GM21423 (cell line): ENCODE measurements at regions not wholly inside any gene's neighbourhood (a gene's known extent, or its start where the extent isn't known, plus 50 kb on each side); places are given as distances from the start of the nearest gene placed in this dataset.

Experiments used
- ATAC-seq: cut with Tn5 transposase; IDR thresholded peaks from one replicate; pipeline ENCODE4 v1.9.1; 2021; ENCODE audit warnings: mild to moderate bottlenecking, moderate library complexity; ENCODE audit not compliant: unreplicated experiment

GRCh38 chr20:40186826-40187225, 502.2 kb downstream of the MAFB start:
- ATAC-seq = no peak

- ATAC-seq = no peak
Measured at GRCh38 chr20:40181676-40182075, 507.4 kb downstream of the MAFB start.

- no peak for ATAC-seq
Measured at GRCh38 chr20:40176098-40176841, 512.8 kb downstream of the MAFB start.

- ATAC-seq = no peak
Measured at GRCh38 chr20:40175296-40175695, 513.7 kb downstream of the MAFB start.

GRCh38 chr20:40173872-40174271, 515.2 kb downstream of the MAFB start:
- no peak for ATAC-seq

GRCh38 chr20:40168981-40169620, 519.9 kb downstream of the MAFB start:
- ATAC-seq = no peak

- no peak for ATAC-seq
Measured at GRCh38 chr20:40161391-40161790, 527.6 kb downstream of the MAFB start.

- ATAC-seq = no peak
Measured at GRCh38 chr20:40160097-40160550, 528.9 kb downstream of the MAFB start.

GRCh38 chr20:40159276-40159675, 529.8 kb downstream of the MAFB start:
- ATAC-seq = no peak

GRCh38 chr20:40156600-40157317, 532.3 kb downstream of the MAFB start:
- ATAC-seq = peak; percentile 94

GRCh38 chr20:40154514-40154913, 534.5 kb downstream of the MAFB start:
- ATAC-seq = no peak

- no peak for ATAC-seq
Measured at GRCh38 chr20:40148886-40149285, 540.1 kb downstream of the MAFB start.

- ATAC-seq = no peak
Measured at GRCh38 chr20:40146071-40146470, 543.0 kb downstream of the MAFB start.

- no peak for ATAC-seq
Measured at GRCh38 chr20:40144581-40144980, 544.5 kb downstream of the MAFB start.

- no peak for ATAC-seq
Measured at GRCh38 chr20:40134176-40134575, 554.9 kb downstream of the MAFB start.

- no peak for ATAC-seq
Measured at GRCh38 chr20:40120827-40121226, 568.2 kb downstream of the MAFB start.

GRCh38 chr20:40111282-40111681, 577.8 kb downstream of the MAFB start:
- no peak for ATAC-seq

- ATAC-seq = no peak
Measured at GRCh38 chr20:40110311-40110831, 578.7 kb downstream of the MAFB start.

- no peak for ATAC-seq
Measured at GRCh38 chr20:40109136-40109535, 579.9 kb downstream of the MAFB start.

GRCh38 chr20:40108321-40108720, 580.7 kb downstream of the MAFB start:
- ATAC-seq = no peak

- ATAC-seq = no peak
Measured at GRCh38 chr20:40104959-40105358, 584.1 kb downstream of the MAFB start.

GRCh38 chr20:40103420-40103819, 585.6 kb downstream of the MAFB start:
- ATAC-seq = no peak
